Skin of body (tissue), 1 donor: ENCODE measurements at regions not wholly inside any gene's neighbourhood (a gene's known extent, or its start where the extent isn't known, plus 50 kb on each side); places are given as distances from the start of the nearest gene placed in this dataset.
"Not testable (repeated sequence)": the region's sequence is repeated elsewhere in the genome, so short reads cannot be mapped to it uniquely, and the experiment has no call there.

Source experiments
- DNase-seq: peaks from one replicate; lab custom pipeline; 2025; lab: John Stamatoyannopoulos, UW

DNA sequence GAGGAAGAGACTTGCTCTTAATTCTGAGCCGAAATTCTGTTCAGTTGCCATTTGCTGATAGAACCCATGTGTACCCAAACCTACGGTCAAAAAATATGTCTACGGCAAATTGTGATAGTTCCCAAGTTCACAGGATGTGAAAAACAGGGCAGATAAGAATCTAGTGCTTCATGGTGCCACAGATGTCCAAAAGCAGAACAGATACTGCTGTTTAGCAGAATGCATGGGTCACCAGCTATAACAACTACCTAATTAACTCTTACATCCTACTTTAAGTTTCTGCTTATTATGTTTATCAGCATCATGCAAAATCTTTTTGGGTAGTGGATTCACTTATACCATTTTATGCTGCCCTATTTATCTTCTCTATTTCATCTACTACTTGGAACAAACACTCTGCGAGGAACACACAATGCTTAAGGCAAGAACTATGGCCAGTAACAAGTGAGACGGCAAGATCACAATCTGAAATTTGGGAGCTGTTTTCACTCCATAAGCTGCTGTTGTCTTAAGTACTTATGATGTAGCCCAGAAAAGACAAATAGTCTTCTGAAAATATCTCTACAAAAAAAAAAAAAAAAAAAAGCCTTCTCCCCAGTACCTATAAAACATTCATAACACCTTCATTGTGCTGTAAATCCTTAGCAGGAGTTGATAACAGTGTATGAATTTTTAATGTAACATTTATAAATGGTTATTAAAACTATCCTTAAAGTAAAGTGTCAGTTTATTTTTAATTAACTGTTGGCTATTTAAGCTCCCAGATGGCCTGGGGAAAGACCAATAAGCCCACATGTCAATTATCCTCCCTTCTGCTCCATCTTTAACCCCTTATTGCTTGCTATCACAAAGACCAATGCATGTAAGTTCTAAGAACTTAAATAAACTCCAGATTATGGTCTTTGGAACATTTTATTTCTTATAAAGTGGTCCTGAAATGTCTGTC is 232.3 kb downstream of the TLR4 start:
- DNase-seq, result no peak

DNA sequence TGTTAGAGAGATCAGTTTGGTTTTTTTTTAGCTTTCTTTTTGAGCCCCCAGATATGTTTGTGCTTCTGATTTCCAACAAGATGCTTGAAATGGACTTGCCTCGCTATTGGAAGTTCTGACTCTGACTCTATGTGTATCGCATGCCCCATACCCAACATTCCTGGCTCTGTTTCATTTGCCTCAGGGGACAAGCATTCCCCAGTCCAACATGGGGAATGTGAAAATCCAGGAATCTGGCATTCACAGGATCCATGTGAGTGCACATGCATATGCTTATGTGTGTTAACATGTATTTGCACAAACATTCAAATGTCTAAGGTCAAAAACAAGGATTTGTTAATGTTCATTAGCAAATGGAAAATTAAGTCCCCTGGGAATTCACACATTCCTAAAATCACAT is 233.9 kb downstream of the TLR4 start:
- no peak for DNase-seq

DNA sequence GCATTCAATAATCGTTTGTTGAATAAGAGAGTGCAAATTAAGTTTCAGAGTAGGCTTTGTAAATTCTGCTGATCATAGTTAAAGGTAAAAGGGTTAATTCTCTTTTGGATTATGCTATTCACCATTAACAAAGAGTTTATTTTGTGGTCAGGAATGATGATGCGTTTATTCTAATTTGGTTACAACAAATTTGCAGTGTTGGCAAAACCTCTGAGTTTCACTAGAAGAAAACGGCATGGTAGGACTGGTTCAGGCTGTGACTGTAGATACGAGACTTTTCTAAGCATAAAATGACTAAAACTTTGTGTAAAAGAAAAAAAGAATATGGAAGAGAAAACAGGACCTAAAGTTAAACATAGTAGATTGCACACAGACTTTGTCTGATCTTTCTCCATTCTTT is 234.7 kb downstream of the TLR4 start:
- no peak for DNase-seq

DNA sequence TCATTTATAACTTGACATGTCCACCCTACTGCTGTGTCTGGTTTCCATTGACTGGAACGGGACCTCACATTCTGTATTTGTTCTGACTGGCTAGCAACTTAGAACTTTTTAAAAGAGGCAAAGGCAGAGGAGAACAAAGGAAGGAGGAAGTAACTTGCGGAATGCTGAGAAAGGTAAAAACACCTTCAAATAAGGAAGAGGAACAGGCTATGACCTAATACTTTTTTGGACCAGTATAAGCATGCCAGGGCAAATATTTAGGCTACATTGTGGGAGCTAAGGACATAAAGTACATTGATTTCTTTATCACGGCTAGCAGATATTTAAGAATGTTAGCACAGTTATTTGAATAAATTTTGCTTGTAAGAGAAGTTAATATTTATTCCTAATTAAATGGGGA is 240.5 kb downstream of the TLR4 start:
- DNase-seq, result not testable (repeated sequence)

DNA sequence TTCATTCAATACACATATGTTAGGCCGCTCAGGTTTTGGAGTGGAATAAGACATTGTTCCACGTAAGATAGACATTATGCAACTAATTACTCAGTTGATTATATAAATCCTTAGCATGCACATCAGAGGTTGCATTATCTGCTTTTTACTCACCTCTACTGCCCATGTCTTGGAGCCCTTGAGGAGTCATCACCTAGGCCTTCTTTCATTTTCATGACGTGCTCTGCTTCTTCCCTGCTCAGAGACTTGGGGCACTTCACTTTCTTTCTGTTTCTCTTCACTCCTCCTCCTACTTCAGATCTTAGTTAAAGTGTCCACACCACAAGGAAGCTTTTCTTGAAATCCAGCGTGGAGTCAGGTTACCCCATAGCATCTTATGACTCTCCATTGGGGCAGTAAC is 241.1 kb downstream of the TLR4 start:
- DNase-seq, result no peak

DNA sequence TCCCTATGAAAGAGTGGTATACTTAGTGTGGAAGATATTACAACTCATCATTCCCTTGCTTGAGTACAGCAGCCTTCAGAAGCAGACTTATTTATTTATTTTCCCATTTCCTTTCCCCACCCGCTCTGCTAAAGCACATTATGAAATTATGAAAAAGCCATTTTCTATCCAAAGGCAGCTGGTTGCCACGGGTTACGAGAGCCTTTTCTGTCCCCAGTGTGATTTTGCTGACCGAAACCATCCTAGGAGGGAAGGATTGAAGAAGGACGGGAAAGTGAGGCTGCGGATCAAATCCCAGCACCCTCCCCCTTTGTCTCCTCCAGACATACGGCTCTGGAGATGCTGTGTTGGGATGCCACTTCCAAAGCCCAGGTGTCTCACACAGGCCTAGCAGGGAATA is 246.9 kb downstream of the TLR4 start:
- no peak for DNase-seq

DNA sequence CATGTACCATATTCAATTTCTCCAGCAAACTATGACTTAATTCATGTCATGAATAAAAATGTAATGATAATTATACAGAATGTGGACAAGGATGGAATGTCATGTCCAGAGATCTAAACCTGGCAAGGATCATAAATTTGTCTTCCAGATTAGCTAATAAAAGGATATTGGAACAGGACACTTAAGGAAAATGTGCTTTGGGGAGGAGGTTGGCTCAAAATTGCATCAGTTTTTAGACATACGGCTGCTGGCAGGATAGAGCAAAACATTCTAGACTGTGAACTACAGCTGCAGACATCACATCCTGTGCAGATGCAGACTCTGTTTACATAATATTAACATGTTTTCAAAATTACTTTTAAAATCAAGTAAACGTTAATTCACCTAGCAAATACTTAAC is 248.4 kb downstream of the TLR4 start:
- DNase-seq, result peak; percentile 20

DNA sequence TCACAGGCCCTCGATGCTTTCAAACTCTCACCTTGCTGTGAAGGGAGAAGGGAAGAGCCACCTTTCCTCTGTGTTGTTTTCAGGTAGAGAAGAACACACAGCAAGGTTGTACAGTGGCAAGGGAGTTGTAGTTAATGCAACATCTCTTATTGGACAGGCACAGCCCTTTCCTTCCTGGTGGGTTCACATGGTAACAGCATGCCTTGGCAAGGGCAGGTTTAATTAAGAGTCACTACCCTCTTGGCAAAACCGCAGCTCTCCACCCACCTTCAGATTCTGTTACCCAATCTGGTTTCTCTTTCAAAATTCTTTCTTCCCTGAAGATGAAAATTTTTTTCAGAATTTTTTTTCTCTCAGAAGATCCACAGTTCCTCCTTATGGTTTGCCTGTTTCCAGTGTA is 253.1 kb downstream of the TLR4 start:
- no peak for DNase-seq

DNA sequence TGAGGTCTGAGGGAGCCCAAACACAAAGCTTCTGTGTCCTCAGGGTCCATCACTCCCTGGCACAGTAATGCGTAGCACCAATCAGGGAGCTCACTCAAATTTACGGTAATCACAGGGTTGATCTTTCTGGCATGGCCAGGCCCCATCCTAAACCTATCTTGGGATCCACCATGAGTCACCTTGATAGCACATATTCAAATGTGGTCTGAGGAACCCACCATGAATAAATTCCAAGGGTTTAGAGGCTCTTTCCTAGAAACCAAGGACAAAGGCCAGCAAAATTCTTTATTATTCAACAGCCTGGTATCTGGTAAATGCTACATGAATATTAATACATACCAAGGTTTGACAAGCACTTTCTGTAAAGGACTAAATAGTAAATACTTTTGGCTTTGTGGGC is 254.5 kb downstream of the TLR4 start:
- no peak for DNase-seq

DNA sequence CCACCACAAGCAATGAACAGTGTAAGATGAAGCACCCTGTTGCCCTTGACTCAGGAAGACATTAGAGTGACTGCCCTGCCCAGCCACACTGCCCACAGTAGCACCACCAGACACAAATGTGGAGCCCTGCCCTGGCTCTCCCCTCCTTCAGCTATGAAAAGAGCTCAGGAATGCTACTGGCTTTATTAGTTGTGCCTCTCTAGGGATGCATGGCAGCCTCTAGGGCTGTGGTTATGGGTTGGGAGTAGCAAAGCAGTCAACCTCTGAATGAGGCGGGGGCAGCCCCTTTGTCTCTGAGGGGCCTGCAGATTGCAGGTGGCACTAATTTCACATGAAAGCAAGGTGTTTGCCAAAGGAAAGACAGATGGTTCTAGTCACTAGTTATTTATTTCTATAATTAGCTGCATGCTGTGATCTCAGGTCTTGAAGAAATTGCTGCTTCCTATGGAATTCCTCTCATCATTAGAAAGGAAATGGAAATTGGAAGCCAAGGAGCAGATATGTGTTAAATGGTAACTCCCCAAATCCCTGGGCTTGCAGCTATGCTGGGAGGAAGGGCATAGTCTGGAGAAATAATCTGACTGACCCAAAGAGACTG is 259.4 kb downstream of the TLR4 start:
- no peak for DNase-seq

DNA sequence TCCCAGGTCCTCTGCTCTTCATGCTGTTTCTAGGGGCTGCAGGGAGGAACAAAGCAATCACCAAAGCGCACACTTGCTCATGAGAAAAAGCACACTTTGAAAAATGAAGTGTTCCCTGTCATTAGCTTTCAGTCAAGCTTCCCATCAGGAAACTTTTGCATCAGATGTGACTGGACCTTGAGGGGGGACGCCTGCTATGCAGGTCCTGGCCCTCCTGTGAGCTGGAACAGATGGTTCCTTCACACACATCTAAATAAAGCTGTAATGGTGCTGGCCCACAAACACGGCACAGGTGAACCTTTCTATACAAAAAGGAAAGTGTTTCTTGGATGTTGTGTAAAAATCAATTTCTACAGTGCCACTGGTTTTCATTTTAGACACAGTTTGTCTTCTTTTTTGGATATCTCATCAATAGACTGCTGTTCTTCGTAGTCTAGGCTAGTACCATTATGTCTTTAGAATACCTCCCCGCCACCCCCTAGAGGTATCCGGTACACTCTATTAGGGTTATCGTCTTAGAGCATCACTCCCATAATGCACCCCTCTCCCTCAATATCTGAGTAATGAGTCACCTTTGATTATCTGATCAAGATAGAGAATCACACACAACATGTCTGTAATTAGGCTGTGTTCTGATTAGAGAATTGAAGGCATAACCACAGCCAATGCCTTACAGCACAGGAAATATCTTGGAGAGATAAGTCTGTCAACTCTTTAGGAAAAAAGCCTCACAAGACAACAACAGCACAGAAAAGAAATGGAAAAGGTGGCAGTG is 266.3 kb downstream of the TLR4 start:
- DNase-seq, result no peak

DNA sequence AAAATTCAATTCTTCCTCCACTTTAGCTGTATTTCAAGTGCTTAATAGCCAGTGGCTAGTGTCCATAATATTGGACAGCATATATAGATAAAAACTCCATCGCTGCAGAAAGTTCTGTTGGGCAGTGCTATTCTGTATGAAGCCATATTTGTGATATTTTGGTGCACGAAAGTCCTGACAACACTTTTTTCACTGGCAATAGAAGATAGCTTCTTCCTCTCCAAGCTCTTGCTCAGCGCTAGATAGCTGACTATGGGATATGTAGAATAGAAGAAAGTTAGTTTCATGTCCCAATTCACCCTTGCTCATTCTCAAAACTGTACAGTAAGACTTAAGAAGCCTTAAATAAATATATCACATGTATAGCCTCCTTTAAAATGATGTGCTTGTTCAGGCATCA is 269.9 kb downstream of the TLR4 start:
- no peak for DNase-seq

DNA sequence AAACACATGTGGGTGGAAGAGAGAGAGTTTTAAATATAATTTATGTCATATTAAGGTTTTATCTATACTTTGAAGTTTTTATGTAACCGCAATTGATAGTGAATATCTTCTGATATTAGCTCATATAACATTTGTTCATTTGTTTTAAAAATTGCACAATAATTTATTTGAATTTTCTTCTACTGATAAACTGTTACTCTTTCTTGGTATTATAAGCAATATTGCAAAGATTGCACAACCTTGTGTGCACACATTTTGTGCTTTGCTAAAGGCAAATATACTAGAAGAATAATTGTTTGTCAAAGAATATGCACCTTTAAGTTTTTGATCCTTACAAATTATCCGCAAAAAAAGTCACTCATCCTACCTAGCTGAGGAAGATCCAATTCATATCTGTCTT is 275.7 kb downstream of the TLR4 start:
- DNase-seq, result no peak

DNA sequence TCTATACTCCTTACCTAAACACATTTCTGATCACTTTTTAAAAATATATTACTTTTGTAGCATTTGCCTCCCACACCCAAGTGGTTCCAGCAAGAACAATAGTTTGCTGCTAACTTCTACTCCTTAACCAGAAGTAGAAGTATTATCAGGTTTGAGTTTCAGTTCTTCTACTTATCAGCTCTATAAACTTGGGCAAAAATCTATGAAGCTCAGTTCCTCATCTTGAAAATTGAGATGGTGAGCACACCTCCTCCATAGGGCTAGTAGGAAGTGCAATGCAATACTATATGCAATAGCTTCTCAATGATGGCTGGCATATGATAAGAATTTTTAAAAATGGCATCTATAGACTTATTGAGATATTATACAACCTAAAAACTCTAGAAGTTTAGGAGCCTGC is 283.7 kb downstream of the TLR4 start:
- no peak for DNase-seq

DNA sequence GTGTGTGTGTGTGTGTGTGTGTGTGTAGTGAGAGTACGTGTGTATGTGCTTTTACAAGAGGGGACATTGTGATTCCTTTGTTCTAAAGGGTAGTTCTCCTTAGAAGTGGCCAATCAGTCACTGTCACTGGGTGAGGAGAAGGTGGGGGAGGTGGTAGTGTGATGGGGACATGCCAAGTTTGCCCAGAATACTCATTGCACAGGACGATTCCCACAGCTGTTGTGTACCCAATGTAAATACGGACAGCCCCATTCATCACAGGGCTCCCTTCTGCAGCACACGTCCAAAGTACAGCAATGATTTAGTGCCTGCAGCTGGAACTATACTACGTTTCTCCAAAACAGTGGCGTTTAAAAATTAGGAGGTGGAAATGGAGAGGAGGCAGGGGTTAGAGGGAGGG is 287.8 kb downstream of the TLR4 start:
- no peak for DNase-seq

DNA sequence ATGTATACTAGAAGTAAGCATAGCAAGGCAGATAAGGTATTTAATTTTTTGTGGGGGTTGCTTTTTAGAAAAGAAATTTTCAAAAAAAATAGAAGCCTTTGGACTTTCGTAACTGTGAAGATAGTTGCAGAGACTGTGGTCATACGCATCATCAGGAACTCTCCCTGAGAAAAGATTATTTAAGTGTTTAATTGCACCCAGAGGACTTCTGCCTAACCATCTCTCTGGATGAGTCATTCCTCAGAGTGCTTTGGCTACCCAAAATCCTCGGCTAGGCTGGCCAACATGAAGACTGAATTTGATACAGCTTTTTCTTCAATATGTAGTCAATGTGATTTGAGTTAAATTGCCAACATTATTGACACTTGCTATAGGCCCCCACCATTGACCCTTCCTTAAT is 296.4 kb downstream of the TLR4 start:
- no peak for DNase-seq

DNA sequence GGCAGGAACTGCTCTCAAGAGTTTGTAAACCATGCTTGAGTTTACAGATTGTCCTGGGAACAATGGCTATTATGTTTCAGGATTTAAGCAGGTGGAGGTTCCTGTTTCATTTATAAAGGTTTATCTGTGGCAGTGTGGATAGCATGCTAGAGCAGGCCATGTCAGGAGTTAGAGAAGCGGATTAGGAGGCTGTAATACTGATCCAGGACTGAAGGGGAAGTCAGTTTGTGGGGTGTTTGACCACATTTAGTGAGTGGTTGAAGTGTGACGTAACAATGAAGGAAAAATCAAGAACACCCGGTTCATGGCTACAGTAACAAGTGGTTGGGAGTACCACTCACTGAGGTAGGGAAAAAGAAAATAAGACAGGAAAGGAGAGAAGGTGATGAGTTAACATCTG is 299.0 kb downstream of the TLR4 start:
- no peak for DNase-seq

DNA sequence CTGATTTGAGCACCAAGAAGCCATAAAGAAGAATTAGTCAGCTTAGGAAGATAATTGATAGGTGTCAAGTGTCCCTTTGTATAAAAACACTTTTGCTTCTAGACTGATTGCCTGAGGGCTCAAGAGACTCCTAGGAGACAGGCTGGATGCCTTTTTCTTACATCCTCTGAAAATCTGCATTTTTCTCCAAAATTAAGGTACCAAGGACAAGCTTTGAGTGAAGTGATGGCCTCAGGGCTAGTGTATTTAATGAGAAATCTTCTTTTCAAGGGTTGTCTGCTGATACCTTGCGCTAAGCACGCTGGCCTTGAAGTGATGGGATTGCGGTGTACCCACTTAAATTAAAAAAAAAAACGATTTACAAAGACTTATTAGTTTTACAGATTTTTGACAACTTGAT is 304.0 kb downstream of the TLR4 start:
- DNase-seq, result no peak

DNA sequence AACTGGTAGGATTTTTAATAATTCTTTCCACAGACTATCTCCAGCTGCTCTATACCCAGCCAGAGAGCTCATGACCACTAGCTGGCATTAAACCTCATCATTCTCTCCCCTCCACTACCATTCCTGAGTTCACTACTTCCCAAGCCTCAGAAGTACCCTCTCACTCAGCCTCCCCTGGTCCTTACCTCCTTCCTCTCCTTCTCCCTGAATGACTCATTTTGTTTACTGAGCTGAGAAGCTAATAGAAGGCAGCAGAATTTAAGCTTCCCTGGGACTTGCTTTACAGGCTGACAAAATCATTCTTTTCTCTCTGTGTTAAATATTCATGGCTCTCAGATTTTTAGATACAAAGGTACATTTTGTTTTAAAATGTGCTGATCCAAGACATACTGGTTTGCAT is 305.4 kb downstream of the TLR4 start:
- DNase-seq, result no peak

DNA sequence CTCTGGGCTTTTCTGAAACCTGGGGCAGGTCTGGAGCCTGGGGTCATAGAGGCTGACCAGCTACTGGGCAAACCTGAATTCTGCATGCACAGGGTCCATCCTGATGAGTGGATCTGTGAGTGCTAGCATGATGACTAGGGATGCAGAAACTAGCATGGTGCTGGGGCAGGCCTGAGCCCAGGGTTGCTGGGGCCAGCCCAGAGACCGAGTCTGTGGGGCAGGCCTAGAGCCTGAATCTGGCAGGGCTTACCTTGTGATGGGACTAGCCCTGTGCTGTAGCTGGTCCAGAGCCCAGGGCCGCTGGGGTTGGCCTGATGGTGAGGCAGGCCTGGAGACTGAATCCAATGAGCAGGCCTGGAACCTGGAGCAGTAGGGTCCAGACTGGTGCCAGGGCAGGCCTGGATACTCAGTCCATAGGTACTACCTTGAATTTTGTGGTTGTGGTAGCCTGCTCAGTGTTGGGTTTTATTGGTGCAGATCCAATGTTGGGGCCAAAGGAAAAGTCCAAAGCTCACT is 313.5 kb downstream of the TLR4 start:
- DNase-seq, result no peak

DNA sequence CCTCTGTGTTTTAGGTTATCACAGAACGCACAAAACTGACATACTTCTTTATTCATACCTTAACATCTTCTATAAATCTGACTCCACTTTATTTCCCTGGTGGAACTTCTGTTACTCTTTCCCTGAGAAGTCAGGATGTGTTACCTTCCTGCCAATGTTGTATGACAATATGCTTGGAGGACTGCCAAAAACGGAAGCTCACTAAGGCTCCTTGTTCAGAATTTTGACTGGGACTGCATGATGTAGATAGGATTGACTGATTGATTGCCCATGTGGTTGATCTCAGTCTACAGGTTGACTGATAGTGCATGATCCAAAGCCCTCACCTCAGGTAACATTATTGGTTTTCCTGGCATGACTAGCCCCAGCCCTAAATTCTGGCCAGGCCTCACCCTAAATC is 319.4 kb downstream of the TLR4 start:
- no peak for DNase-seq

DNA sequence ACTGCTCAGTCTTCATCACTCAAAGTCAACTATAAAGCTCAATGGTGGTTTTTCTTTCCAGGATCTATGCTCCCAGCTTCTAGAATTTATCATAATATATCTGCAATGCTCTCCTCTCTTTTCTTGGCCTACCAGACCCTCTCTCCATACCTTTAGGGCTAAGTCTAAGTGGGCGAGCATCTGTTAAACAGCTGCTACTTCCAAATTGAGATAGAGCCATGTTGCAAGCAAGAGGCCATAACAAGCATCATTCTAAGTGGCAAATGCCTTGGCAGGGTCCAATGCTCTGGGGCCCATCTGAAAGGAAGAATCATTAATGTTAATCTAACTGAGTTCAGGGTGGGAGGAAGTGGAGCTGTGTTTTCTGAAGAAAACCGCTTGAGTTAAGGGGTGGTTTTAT is 324.0 kb downstream of the TLR4 start:
- no peak for DNase-seq
